HepG2 (cell line): ENCODE measurements at regions not wholly inside any gene's neighbourhood (a gene's known extent, or its start where the extent isn't known, plus 50 kb on each side); places are given as distances from the start of the nearest gene placed in this dataset.

Source experiments
- ATAC-seq: fragments of 200-7000 bp; cut with Tn5 transposase; 3 replicates; pipeline ENCODE4 v1.9.1; 2020; ENCODE audit warnings: mild to moderate bottlenecking, moderate library complexity
- BruUV-seq: library from RNA; stranded (reverse); fragments of 400-500 nt; replicated peaks from 2 replicates; lab custom pipeline; 2021; lab: Mats Ljungman, UMichigan
- CTCF ChIA-PET: fragments of 300-600 bp; formaldehyde crosslinking; extraction: SDS; loops from one replicate; lab custom pipeline; 2021; ENCODE audit warnings: low total read pairs, inconsistent platforms, low intra/inter-chr PET ratio; lab: Yijun Ruan, JAX
- POLR2A ChIA-PET: fragments of 350-600 bp; sonication (Branson Sonifier 250); formaldehyde crosslinking; loops from one replicate; lab custom pipeline; 2020; ENCODE audit warnings: antibody characterized with exemption, inconsistent platforms; lab: Yijun Ruan, JAX
- DNase-seq: peaks from one replicate; pipeline ENCODE4 v3.0.0-alpha.2; 2015; ENCODE audit warnings: low spot score
- FAIRE-seq: peaks from 3 replicates; lab custom pipeline; 2011; peaks lifted over from hg19 to GRCh38; lab: Jason Lieb, UNC
- H2AFZ ChIP-seq: one replicate; pipeline ENCODE4 v1.6.1; 2011; ENCODE audit warnings: low read length, inconsistent platforms
- H3K27ac ChIP-seq: fragments of 300-600 bp; 3 replicates; pipeline ENCODE4 v1.8.0; 2011; ENCODE audit warnings: mixed run types, mild to moderate bottlenecking, mixed read lengths, low read length, inconsistent platforms; ENCODE audit not compliant: insufficient read depth; ENCODE audit errors: extremely low read length
- H3K27me3 ChIP-seq, 2 experiments: fragments of 200-600 bp in 1 of 2; 2 replicates in 1 of 2; 3 replicates in 1 of 2; pipeline versions ENCODE4 v1.6.0 to v1.8.0; 2011; ENCODE audit warnings: low read length in 2 of 2, mild to moderate bottlenecking in 2 of 2, moderate library complexity in 2 of 2, inconsistent platforms in 1 of 2; ENCODE audit not compliant: insufficient read depth in 2 of 2, control insufficient read depth in 1 of 2
- H3K36me3 ChIP-seq, 2 experiments: fragments of 200-600 bp in 1 of 2; replicated peaks in 1 of 2; 2 replicates in 1 of 2; 3 replicates in 1 of 2; pipeline versions ENCODE4 v1.5.1 to v1.8.0; 2011; ENCODE audit warnings: low read length in 2 of 2, inconsistent platforms in 1 of 2; ENCODE audit not compliant: insufficient read depth in 2 of 2, control insufficient read depth in 1 of 2
- H3K4me1 ChIP-seq: 2 replicates; pipeline ENCODE4 v1.5.1; 2012; ENCODE audit warnings: low read length, inconsistent platforms; ENCODE audit not compliant: insufficient read depth
- H3K4me2 ChIP-seq: 2 replicates; pipeline ENCODE4 v1.6.0; 2011; ENCODE audit warnings: low read depth, low read length, inconsistent platforms
- H3K4me3 ChIP-seq, 3 experiments: fragments of 200-600 bp in 1 of 3; sonication (generic), shearing (Covaris generic) in 1 of 3; replicated peaks in 1 of 3; 2 replicates each; pipeline ENCODE4 v1.5.1; 2011 to 2016; ENCODE audit warnings: low read length in 3 of 3, inconsistent platforms in 2 of 3, low read depth in 2 of 3, mild to moderate bottlenecking in 2 of 3, control low read depth in 1 of 3, mixed read lengths in 1 of 3; ENCODE audit not compliant: insufficient read depth in 1 of 3
- H3K79me2 ChIP-seq: one replicate; pipeline ENCODE4 v1.6.1; 2011; ENCODE audit warnings: low read length, inconsistent platforms; ENCODE audit not compliant: insufficient read depth
- H3K9ac ChIP-seq: 2 replicates; pipeline ENCODE4 v1.6.0; 2011; ENCODE audit warnings: mild to moderate bottlenecking, low read depth, low read length, inconsistent platforms; ENCODE audit not compliant: insufficient read depth
- H3K9me3 ChIP-seq: 2 replicates; pipeline ENCODE4 v1.5.1; 2012; ENCODE audit warnings: mild to moderate bottlenecking, low read length
- H4K20me1 ChIP-seq: 2 replicates; pipeline ENCODE4 v1.6.0; 2011; ENCODE audit warnings: inconsistent platforms, mild to moderate bottlenecking, low read length, moderate library complexity; ENCODE audit not compliant: insufficient read depth
- ATF7 ChIP-seq, 2 experiments: fragments of 450-650 bp in 1 of 2; sonication (generic) in 1 of 2; formaldehyde crosslinking in 1 of 2; IDR thresholded peaks; 2 replicates each; pipeline versions ENCODE4 v1.4.0 to v1.6.1; 2016 to 2020; ENCODE audit warnings: antibody characterized with exemption in 1 of 2, mild to moderate bottlenecking in 1 of 2, missing genetic modification reagents in 1 of 2
- CEBPB ChIP-seq: IDR thresholded peaks from 2 replicates; pipeline ENCODE4 v1.6.1; 2011; ENCODE audit warnings: low read depth, low read length, improper control_type of control experiment, borderline replicate concordance
- CREM ChIP-seq, 2 experiments: sonication (generic) in 1 of 2; formaldehyde crosslinking in 1 of 2; IDR thresholded peaks; 2 replicates each; pipeline versions ENCODE4 v1.4.0 to v1.6.1; 2016 to 2020; ENCODE audit warnings: antibody characterized with exemption in 1 of 2, mild to moderate bottlenecking in 1 of 2, missing genetic modification reagents in 1 of 2
- FOSL2 ChIP-seq: sonication (generic); formaldehyde crosslinking; IDR thresholded peaks from 2 replicates; pipeline ENCODE4 v1.4.0; 2020; ENCODE audit warnings: missing genetic modification reagents
- HINFP ChIP-seq: sonication (generic); formaldehyde crosslinking; IDR thresholded peaks from 2 replicates; pipeline ENCODE4 v1.4.0; 2020; ENCODE audit warnings: low read depth, mild to moderate bottlenecking, missing genetic modification reagents
- SIN3A ChIP-seq: IDR thresholded peaks from 2 replicates; pipeline ENCODE4 v1.6.1; 2011; ENCODE audit warnings: low read depth, mild to moderate bottlenecking, control low read depth, low read length, borderline replicate concordance
- SIX4 ChIP-seq: sonication (generic); formaldehyde crosslinking; IDR thresholded peaks from 2 replicates; pipeline ENCODE4 v1.4.0; 2020; ENCODE audit warnings: missing genetic modification reagents
- ZC3H4 ChIP-seq: sonication (generic); formaldehyde crosslinking; IDR thresholded peaks from 2 replicates; pipeline ENCODE4 v1.4.0; 2020; ENCODE audit warnings: missing genetic modification reagents, borderline replicate concordance
- ZNF609 ChIP-seq: sonication (generic); formaldehyde crosslinking; IDR thresholded peaks from 2 replicates; pipeline ENCODE4 v1.4.0; 2020; ENCODE audit warnings: mild to moderate bottlenecking, missing genetic modification reagents, borderline replicate concordance
- ZNF615 ChIP-seq: sonication (generic); formaldehyde crosslinking; IDR thresholded peaks from 2 replicates; pipeline ENCODE4 v1.5.0; 2020; ENCODE audit warnings: mild to moderate bottlenecking, missing genetic modification reagents, borderline replicate concordance
- ZSCAN9 ChIP-seq: IDR thresholded peaks from 2 replicates; pipeline ENCODE4 v1.6.1; 2016; ENCODE audit warnings: borderline replicate concordance
- WGBS: methylation state at CpG from one replicate; pipeline ENCODE4 v1.1.6; 2017; ENCODE audit warnings: low lambda C conversion rate; 5-methylcytosine and 5-hydroxymethylcytosine counted together
- in situ Hi-C: cut with HindIII; loops from 2 replicates; pipeline ENCODE4 v1.10.0; 2017; ENCODE audit warnings: low pct_unique_long_range_greater_than_20kb; ENCODE audit not compliant: extremely low pct_ligation_motif_present
- intact Hi-C: fragments of 100-400 bp; cut with micrococcal nuclease; formaldehyde crosslinking; loops from one replicate; pipeline ENCODE4 v1.10.0; 2022; ENCODE audit not compliant: unreplicated experiment

- no peak overlapping the region for H2AFZ ChIP-seq
- H3K9ac ChIP-seq: no peak overlapping the region
- H3K27me3 ChIP-seq: no peaks in the 10 kb centered on the region
- no peak overlapping the region for H3K4me3 ChIP-seq
- H3K79me2 ChIP-seq: no peaks in the 10 kb centered on the region
- H3K9me3 ChIP-seq: no peaks in the 10 kb centered on the region
- 86% methylated on average over 4 of the region's 4 CpGs for WGBS
- ATAC-seq (peak; percentile 63), FAIRE-seq (no peak), DNase-seq (peak; percentile 41)
- 0 out of 5 replicates have a peak, but pooled peaks cover 4 to 11% of the 10 kb centered on the region in 2 experiments for H3K36me3 ChIP-seq
- no peak overlapping the region for H3K4me2 ChIP-seq
- H3K27ac ChIP-seq: no peak overlapping the region
- POLR2A ChIA-PET: no interaction called here
- no TSS peak for BruUV-seq
- intact Hi-C loops: loop anchor here (10.0 kb wide), 1 partner anchor 113 kb away; no protein-coding TSS in a partner anchor
- H3K4me1 ChIP-seq: peaks cover 2% of the 10 kb centered on the region
- no peak for TF ChIP-seq SIX4 (CRISPR knock-in tag)
- TF ChIP-seq CEBPB: peak; percentile 63
- peak; percentile 70 for TF ChIP-seq FOSL2 (CRISPR knock-in tag)
- TF ChIP-seq ATF7 (IDR thresholded peaks at IDR 0.05): peak; percentile 53; the same call in 1 of the 2 replicates
- TF ChIP-seq ATF7 (CRISPR knock-in tag; IDR thresholded peaks at IDR 0.05): no peak
- TF ChIP-seq CREM (IDR thresholded peaks at IDR 0.05): no peak
- no peak for TF ChIP-seq CREM (CRISPR knock-in tag; IDR thresholded peaks at IDR 0.05)
- TF ChIP-seq ZNF615 (CRISPR knock-in tag): no peak
- CTCF ChIA-PET: interaction anchor here (1.7 kb wide), 1 partner anchor 77 kb away, joined by 10 read pairs; no protein-coding TSS in a partner anchor
- no peaks in the 10 kb centered on the region for H4K20me1 ChIP-seq
- in situ Hi-C loops: loop anchor here (10.0 kb wide), 1 partner anchor 267 kb away; no protein-coding TSS in a partner anchor
Measured at GRCh38 chr2:177338177-177338721, 54.3 kb upstream of the AGPS start.

GRCh38 chr2:177340158-177340557, 52.4 kb upstream of the AGPS start:
- Histone ChIP-seq H2AFZ (no peak overlapping the region), H3K4me2 (no peak overlapping the region), H4K20me1 (no peaks in the 10 kb centered on the region), H3K4me3 (no peak overlapping the region), H3K27ac (no peak overlapping the region), H3K4me1 (no peaks in the 10 kb centered on the region; the same call in 1 of the 2 replicates), H3K9me3 (no peaks in the 10 kb centered on the region), H3K27me3 (no peaks in the 10 kb centered on the region), H3K79me2 (no peaks in the 10 kb centered on the region), H3K9ac (no peak overlapping the region), H3K36me3 (0 out of 5 replicates have a peak, but pooled peaks cover 0 to 4% of the 10 kb centered on the region in 2 experiments)
- DNase-seq (no peak), FAIRE-seq (no peak), ATAC-seq (no peak)
- intact Hi-C loops (no loop called here), in situ Hi-C loops (no loop called here)
- ChIA-PET POLR2A (no interaction called here), CTCF (no interaction called here)
- no TSS peak for BruUV-seq
- TF ChIP-seq SIN3A: no peak
- no peak for TF ChIP-seq ZC3H4 (CRISPR knock-in tag)
- no peak for TF ChIP-seq HINFP (CRISPR knock-in tag)
- no peak for TF ChIP-seq ZSCAN9 (CRISPR knock-in tag)
- no peak for TF ChIP-seq ZNF609
